ENCODE measurements at regions not wholly inside any gene's neighbourhood (a gene's known extent, or its start where the extent isn't known, plus 50 kb on each side); places are given as distances from the start of the nearest gene placed in this dataset.

GRCh38 chr6:30821862-30822784 is 62.2 kb upstream of the DDR1 start (continued):
- TF ChIP-seq, protein P1, sequence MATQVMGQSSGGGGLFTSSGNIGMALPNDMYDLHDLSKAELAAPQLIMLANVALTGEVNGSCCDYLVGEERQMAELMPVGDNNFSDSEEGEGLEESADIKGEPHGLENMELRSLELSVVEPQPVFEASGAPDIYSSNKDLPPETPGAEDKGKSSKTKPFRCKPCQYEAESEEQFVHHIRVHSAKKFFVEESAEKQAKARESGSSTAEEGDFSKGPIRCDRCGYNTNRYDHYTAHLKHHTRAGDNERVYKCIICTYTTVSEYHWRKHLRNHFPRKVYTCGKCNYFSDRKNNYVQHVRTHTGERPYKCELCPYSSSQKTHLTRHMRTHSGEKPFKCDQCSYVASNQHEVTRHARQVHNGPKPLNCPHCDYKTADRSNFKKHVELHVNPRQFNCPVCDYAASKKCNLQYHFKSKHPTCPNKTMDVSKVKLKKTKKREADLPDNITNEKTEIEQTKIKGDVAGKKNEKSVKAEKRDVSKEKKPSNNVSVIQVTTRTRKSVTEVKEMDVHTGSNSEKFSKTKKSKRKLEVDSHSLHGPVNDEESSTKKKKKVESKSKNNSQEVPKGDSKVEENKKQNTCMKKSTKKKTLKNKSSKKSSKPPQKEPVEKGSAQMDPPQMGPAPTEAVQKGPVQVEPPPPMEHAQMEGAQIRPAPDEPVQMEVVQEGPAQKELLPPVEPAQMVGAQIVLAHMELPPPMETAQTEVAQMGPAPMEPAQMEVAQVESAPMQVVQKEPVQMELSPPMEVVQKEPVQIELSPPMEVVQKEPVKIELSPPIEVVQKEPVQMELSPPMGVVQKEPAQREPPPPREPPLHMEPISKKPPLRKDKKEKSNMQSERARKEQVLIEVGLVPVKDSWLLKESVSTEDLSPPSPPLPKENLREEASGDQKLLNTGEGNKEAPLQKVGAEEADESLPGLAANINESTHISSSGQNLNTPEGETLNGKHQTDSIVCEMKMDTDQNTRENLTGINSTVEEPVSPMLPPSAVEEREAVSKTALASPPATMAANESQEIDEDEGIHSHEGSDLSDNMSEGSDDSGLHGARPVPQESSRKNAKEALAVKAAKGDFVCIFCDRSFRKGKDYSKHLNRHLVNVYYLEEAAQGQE (IDR thresholded peaks at IDR 0.05; ENCODE audit: low read depth, low read length): no peak
- no peak for TF ChIP-seq PAX8 (IDR thresholded peaks at IDR 0.05)
- TF ChIP-seq EGR1 (IDR thresholded peaks at IDR 0.05; ENCODE audit: borderline replicate concordance in 1 of 2, low read depth in 2 of 2, low read length in 2 of 2): no peak
- no peak for TF ChIP-seq ESRRA (IDR thresholded peaks at IDR 0.05; ENCODE audit: low read length)
- TF ChIP-seq, protein P2, sequence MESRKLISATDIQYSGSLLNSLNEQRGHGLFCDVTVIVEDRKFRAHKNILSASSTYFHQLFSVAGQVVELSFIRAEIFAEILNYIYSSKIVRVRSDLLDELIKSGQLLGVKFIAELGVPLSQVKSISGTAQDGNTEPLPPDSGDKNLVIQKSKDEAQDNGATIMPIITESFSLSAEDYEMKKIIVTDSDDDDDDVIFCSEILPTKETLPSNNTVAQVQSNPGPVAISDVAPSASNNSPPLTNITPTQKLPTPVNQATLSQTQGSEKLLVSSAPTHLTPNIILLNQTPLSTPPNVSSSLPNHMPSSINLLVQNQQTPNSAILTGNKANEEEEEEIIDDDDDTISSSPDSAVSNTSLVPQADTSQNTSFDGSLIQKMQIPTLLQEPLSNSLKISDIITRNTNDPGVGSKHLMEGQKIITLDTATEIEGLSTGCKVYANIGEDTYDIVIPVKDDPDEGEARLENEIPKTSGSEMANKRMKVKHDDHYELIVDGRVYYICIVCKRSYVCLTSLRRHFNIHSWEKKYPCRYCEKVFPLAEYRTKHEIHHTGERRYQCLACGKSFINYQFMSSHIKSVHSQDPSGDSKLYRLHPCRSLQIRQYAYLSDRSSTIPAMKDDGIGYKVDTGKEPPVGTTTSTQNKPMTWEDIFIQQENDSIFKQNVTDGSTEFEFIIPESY (IDR thresholded peaks at IDR 0.05): no peak
- TF ChIP-seq PAX5 (IDR thresholded peaks at IDR 0.05; ENCODE audit: borderline replicate concordance, low read depth, low read length): no peak

Data from GM12878 (cell line).